ENCODE measurements at regions not wholly inside any gene's neighbourhood (a gene's known extent, or its start where the extent isn't known, plus 50 kb on each side); places are given as distances from the start of the nearest gene placed in this dataset.

DNA sequence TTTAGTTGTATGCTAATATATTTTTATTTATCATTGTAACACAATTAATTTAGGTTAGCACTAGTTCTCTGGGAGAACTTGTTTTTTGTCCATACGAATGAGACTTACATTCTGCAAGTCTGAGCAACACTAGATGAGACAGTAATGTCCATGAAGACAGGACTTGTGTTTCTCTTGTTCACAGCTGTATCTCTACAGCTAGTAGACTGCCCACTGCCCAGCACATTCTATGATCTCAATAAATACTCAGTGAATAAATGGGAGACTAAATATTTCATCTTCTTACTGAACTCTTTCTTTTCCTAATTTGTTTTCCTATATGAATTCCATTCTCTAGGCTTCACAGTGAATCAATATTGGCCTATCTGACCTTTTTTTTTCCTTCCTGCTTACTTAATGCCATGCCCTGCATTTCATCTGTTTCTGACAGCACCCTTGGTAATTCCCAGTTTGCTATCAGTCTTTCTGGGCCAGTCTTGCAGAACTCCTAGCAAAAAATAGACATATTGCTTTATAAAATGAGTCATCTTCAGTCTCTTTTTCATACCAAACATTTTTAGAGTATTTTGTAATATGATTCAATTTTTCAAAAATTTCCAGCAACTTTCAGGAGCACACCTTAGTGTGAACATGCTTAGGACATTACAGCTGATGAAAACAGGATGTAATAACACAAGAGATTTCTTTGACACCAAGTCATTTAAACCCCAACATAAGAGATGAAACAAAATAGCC lies 185.5 kb upstream of the ATP2B1 start:
- TF ChIP-seq GATA3 (IDR thresholded peaks at IDR 0.05; ENCODE audit: low read depth, low read length) = no peak
- TF ChIP-seq GATA2 (IDR thresholded peaks at IDR 0.05; ENCODE audit: low read depth, low read length) = no peak

Measured in SH-SY5Y (cell line).